Common myeloid progenitor, CD34-positive (primary cell): ENCODE measurements at regions not wholly inside any gene's neighbourhood (a gene's known extent, or its start where the extent isn't known, plus 50 kb on each side); places are given as distances from the start of the nearest gene placed in this dataset.

Source experiments
- CTCF ChIA-PET: fragments of 350-600 bp; sonication (Branson Sonifier 250); formaldehyde crosslinking; loops from one replicate; lab custom pipeline; 2021; ENCODE audit warnings: antibody characterized with exemption; lab: Charles Lee
- POLR2A ChIA-PET: fragments of 350-600 bp; sonication (Branson Sonifier 250); formaldehyde crosslinking; loops from one replicate; lab custom pipeline; 2021; ENCODE audit warnings: antibody characterized with exemption; lab: Charles Lee
- DNase-seq, 3 donors: peaks; one replicate each; pipeline versions ENCODE4 v3.0.0 to v3.0.0-alpha.2; 2013
- H3K27ac ChIP-seq, 2 experiments: 1 replicate in 1 of 2; 2 replicates in 1 of 2; pipeline ENCODE4 v1.7.0; 2013; ENCODE audit warnings: inconsistent platforms in 2 of 2, low read length in 2 of 2, mild to moderate bottlenecking in 2 of 2, low read depth in 1 of 2, moderate library complexity in 1 of 2; ENCODE audit not compliant: severe bottlenecking in 2 of 2, insufficient read depth in 1 of 2, poor library complexity in 1 of 2
- H3K27me3 ChIP-seq, 5 experiments: replicated peaks in 2 of 5; 1 replicate in 3 of 5; 2 replicates in 2 of 5; pipeline versions ENCODE4 v1.6.1 to v1.7.0; 2013; ENCODE audit warnings: low read length in 4 of 5, mild to moderate bottlenecking in 2 of 5, moderate library complexity in 2 of 5, inconsistent platforms in 1 of 5; ENCODE audit not compliant: insufficient read depth in 5 of 5, control insufficient read depth in 4 of 5
- H3K36me3 ChIP-seq, 4 experiments: 1 replicate in 2 of 4; 2 replicates in 2 of 4; pipeline versions ENCODE4 v1.6.1 to v1.7.0; 2013; ENCODE audit warnings: low read length in 3 of 4, control low read depth in 1 of 4, mild to moderate bottlenecking in 1 of 4; ENCODE audit not compliant: control insufficient read depth in 4 of 4, insufficient read depth in 4 of 4
- H3K4me1 ChIP-seq, 4 experiments: 1 replicate in 3 of 4; 2 replicates in 1 of 4; pipeline versions ENCODE4 v1.6.1 to v1.7.1; 2013; ENCODE audit warnings: low read length in 3 of 4, mild to moderate bottlenecking in 3 of 4, control low read depth in 1 of 4, inconsistent platforms in 1 of 4, moderate library complexity in 1 of 4; ENCODE audit not compliant: control insufficient read depth in 4 of 4, insufficient read depth in 4 of 4; ENCODE audit errors: control extremely low read depth in 1 of 4
- H3K4me3 ChIP-seq, 7 experiments: 1 replicate in 4 of 7; 2 replicates in 3 of 7; pipeline versions ENCODE4 v1.5.1 to v1.7.0; 2013; ENCODE audit warnings: mild to moderate bottlenecking in 7 of 7, low read length in 6 of 7, moderate library complexity in 6 of 7, inconsistent platforms in 2 of 7, low read depth in 2 of 7, control low read depth in 1 of 7; ENCODE audit not compliant: insufficient read depth in 4 of 7, control insufficient read depth in 1 of 7; ENCODE audit errors: extremely low read depth in 1 of 7
- H3K9me3 ChIP-seq, 5 experiments: 1 replicate in 4 of 5; 2 replicates in 1 of 5; pipeline versions ENCODE4 v1.6.1 to v1.7.1; 2013; ENCODE audit warnings: low read length in 4 of 5, mild to moderate bottlenecking in 2 of 5, inconsistent platforms in 1 of 5, low read depth in 1 of 5, moderate library complexity in 1 of 5; ENCODE audit not compliant: control insufficient read depth in 4 of 5, insufficient read depth in 2 of 5; ENCODE audit errors: control extremely low read depth in 1 of 5
- WGBS: methylation state at CpG from one replicate; pipeline ENCODE4 v1.1.5; 2013; ENCODE audit not compliant: insufficient coverage; 5-methylcytosine and 5-hydroxymethylcytosine counted together

DNA sequence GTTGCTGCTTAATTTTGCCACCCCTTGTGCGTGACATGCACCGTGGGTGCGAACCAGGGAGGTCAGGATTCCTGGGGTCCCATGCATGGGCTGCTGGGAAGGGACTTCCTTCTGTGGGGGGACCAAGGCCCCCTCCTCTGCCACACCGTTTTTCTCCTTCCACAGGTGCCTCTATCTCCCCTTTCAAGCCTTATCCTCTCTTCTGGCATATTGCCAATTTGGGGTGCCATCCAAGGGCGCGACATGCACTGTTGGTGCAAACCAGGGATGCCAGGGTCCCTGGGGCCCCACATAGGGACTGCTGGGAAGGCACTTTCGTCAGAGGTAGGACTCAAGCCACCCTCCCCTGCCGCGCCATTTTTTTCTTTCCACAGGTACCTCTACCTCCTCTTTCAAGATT lies 289.0 kb downstream of the ALG10 start:
- CTCF ChIA-PET = no interaction called here
- peaks cover 0 to 71% (median 56%) of the 10 kb centered on the region in 5 experiments for H3K9me3 ChIP-seq

DNA sequence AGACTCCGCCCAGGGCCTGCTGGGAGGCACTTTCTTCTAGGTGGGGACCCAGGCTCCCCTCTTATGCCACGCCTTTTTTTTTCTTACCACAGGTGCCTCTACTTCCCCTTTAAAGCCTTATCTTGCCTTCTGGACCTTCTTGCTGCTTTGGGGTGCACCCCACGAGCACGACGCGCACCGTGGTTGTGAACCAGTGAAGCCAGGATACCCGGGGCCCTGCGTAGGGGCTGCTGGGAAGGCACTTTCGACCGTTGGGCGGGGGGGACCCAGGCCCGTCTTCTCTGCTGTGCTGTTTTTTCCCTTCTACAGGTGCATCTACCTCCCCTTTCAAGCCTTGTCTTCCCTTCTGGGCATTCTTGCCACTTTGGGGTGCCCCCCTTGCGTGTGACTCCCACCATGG lies 305.4 kb downstream of the ALG10 start:
- no peak overlapping the region for H3K27ac ChIP-seq
- no peak for DNase-seq
- ChIA-PET POLR2A (no interaction called here), CTCF (no interaction called here)
- WGBS = 74% methylated on average over 13 of the region's 14 CpGs
- no peaks in the 10 kb centered on the region for H3K27me3 ChIP-seq
- no peak overlapping the region for H3K4me3 ChIP-seq
- no peaks in the 10 kb centered on the region for H3K4me1 ChIP-seq
- no peaks in the 10 kb centered on the region for H3K36me3 ChIP-seq
- peaks cover 0 to 87% (median 80%) of the 10 kb centered on the region in 5 experiments for H3K9me3 ChIP-seq

More for the DNA sequence above, 289.0 kb downstream of the ALG10 start:
- DNase-seq = no peak
- Histone ChIP-seq H3K4me3 (no peak overlapping the region), H3K4me1 (no peaks in the 10 kb centered on the region), H3K27ac (no peak overlapping the region), H3K36me3 (no peaks in the 10 kb centered on the region), H3K27me3 (no peaks in the 10 kb centered on the region)
- POLR2A ChIA-PET = no interaction called here
- 74% methylated on average over 8 of the region's 9 CpGs for WGBS

DNA sequence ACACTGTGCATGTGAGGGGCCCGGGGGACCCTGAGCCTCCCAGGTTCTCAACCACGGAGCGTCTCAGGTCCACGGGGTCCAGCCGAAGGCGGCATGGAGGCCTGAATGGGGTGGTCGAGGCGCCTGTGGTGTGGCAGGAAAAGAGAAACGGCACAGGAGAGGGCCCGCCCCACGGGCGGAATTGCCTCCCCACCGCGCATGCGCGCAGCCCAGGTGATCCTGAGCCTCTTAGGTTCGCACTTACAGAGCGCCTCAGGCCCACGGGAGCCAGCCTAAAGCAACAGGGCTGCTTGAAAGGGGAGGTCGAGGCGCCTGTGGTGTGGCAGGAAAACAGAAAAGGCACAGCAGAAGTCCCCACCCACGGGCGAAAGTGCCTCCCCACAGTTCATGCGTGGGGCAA lies 311.0 kb downstream of the ALG10 start:
- ChIA-PET CTCF (no interaction called here), POLR2A (no interaction called here)
- WGBS = 69% methylated on average over 23 of the region's 24 CpGs
- Histone ChIP-seq H3K36me3 (no peaks in the 10 kb centered on the region), H3K4me3 (no peak overlapping the region), H3K4me1 (no peaks in the 10 kb centered on the region), H3K9me3 (peaks cover 0 to 72% (median 58%) of the 10 kb centered on the region in 5 experiments), H3K27ac (no peak overlapping the region), H3K27me3 (no peaks in the 10 kb centered on the region)
- DNase-seq = no peak

DNA sequence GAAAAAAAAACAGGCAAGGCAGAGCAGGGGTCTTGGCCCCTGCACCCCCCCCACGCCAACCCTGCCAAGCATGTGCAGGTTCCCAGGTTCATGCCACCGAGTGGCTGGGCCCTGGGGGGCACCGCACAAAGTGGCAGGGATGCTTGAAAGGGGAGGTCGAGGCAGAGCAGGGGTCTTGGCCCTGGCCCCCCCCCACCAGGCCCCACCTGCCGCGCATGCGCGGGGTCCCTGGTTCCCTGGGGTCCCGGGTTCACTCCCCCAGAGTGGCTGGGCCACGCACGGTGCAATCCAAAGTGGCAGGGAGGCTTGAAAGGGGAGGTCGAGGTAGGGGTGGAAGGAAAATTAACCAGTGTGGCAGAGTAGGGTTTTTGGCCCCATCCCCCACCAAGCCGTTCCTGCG lies 312.2 kb downstream of the ALG10 start:
- CTCF ChIA-PET = no interaction called here
- H3K4me1 ChIP-seq = no peaks in the 10 kb centered on the region
- WGBS = 73% methylated on average over 5 of the region's 14 CpGs
- no peak for DNase-seq
- H3K27me3 ChIP-seq = no peaks in the 10 kb centered on the region
- H3K36me3 ChIP-seq = no peaks in the 10 kb centered on the region
- H3K27ac ChIP-seq = no peak overlapping the region
- POLR2A ChIA-PET = no interaction called here
- H3K4me3 ChIP-seq = no peak overlapping the region
- H3K9me3 ChIP-seq = peaks cover 0 to 71% (median 53%) of the 10 kb centered on the region in 5 experiments

DNA sequence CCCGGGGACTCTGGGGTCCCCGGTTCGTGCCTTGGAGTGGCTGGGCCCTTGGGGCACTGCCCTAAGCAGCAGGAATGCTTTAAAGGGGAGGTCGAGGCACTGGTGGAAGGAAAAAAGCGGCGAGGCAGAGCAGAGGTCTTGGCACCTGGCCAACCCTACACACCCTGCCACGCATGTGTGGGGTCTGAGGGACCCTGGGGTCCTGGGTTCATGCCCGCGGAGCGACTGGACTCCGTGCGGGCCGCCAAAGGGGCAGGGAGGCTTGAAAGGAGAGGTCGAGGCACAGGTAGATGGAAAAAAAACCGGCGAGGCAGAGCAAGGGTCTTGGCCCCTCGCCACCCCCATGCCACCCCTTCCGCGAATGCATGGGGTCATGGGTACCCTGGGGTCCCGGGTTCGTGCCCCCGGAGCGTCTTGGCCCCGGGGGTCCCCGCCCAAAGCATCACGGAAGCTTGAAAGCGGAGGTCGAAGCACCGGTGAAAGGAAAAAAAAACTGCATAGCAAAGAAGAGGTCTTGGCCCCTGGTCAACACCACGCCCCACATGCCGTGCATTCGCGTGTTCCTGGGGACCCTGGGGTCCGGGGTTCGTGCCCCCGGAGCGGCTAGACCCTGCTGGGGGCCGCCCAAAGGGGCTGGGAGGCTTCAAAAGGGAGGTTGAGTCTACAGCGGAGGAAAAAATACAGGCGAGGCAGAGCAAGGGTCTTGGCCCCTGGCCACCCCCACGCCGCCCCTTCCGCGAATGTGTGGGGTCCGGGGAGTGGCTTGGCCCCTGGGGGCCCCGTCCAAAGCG lies 312.9 kb downstream of the ALG10 start:
- DNase-seq = no peak
- ChIA-PET POLR2A (no interaction called here), CTCF (no interaction called here)
- Histone ChIP-seq H3K4me1 (no peaks in the 10 kb centered on the region), H3K9me3 (peaks cover 0 to 70% (median 54%) of the 10 kb centered on the region in 5 experiments), H3K27ac (no peak overlapping the region), H3K27me3 (no peaks in the 10 kb centered on the region), H3K4me3 (no peak overlapping the region), H3K36me3 (no peaks in the 10 kb centered on the region)
- 51% methylated on average over 36 of the region's 47 CpGs for WGBS

DNA sequence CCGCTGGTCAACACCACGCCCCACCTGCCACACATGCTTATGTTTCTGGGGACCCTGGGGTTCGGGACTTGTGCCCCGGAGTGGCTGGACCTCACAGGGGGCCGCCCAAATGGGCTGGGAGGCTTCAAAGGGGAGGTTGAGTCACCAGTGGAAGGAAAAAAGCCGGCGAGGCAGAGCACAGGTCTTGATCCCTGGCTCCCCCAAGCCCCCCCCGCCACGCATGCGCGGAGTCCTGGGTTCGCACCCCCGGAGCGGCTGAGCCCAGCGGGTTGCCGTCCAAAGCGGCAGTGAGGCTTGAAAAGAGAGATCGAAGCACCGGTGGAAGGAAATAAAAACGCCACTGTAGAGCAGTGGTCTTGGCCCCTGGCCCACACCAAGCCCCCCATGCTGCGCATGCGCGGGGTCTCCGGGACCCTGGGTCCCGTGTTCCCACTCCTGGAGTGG lies 313.5 kb downstream of the ALG10 start:
- Histone ChIP-seq H3K4me3 (no peak overlapping the region), H3K36me3 (no peaks in the 10 kb centered on the region), H3K27ac (no peak overlapping the region), H3K9me3 (peaks cover 0 to 71% (median 56%) of the 10 kb centered on the region in 5 experiments), H3K4me1 (no peaks in the 10 kb centered on the region), H3K27me3 (no peaks in the 10 kb centered on the region)
- CTCF ChIA-PET = no interaction called here
- 60% methylated on average over 23 of the region's 25 CpGs for WGBS
- DNase-seq = no peak
- POLR2A ChIA-PET = no interaction called here

DNA sequence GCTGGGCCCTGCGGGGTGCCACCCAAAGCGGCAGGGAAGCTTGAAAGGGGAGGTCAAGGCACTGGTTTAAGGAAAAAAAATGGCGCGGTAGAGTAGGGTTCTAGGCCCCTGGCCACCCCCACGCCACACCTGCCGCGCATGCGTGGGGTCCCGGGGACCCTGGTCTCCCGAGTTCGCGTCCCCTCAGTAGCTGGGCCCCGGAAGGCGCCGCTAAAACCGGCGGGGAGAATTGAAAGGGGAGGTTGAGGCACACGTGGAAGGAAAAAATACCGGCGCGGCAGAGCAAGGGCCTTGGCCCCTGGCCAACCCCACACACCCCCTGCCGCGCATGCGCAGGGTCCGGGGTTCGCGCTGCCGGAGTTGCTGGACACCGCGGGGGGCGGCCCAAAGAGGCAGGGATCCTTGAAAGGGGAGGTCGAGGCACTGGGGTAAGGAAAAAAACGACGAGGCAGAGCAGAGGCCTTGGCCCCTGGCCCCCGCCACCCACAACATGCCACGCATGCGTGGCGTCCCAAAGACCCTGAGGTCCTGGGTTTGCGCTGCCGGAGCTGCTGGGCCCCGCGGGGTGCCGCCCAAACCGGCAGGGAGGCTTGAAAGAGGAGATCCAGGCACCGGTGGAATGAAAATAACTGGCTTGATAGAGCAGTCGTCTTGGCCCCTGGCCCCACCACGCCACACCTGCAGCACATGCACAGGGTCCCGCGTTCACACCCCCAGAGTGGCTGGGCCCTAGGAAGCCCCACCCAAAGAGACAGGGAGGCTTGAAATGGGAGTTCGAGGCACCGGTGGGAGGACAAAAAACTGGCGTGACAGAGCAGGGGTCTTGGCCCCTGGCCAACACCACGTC lies 314.5 kb downstream of the ALG10 start:
- H3K27ac ChIP-seq = no peak overlapping the region
- peaks cover 0 to 70% (median 51%) of the 10 kb centered on the region in 5 experiments for H3K9me3 ChIP-seq
- no peak overlapping the region for H3K4me3 ChIP-seq
- H3K27me3 ChIP-seq = no peaks in the 10 kb centered on the region
- ChIA-PET POLR2A (no interaction called here), CTCF (no interaction called here)
- H3K4me1 ChIP-seq = no peaks in the 10 kb centered on the region
- no peaks in the 10 kb centered on the region for H3K36me3 ChIP-seq
- DNase-seq = no peak
- 74% methylated on average over 47 of the region's 53 CpGs for WGBS
